Ovary (tissue), 3 donors: ENCODE measurements at regions not wholly inside any gene's neighbourhood (a gene's known extent, or its start where the extent isn't known, plus 50 kb on each side); places are given as distances from the start of the nearest gene placed in this dataset.

ENCODE experiments used
- CTCF ChIP-seq, 3 donors: fragments of 450-650 bp in 2 of 3; fragments of 200-600 bp in 1 of 3; IDR thresholded peaks; one replicate each; pipeline versions ENCODE4 v1.5.1 to v1.8.0; 2016 to 2022; ENCODE audit warnings: antibody characterized with exemption in 3 of 3, mild to moderate bottlenecking in 1 of 3
- EP300 ChIP-seq: sonication (generic); formaldehyde crosslinking; IDR thresholded peaks from one replicate; pipeline ENCODE4 v1.6.1; 2017; ENCODE audit warnings: antibody characterized with exemption
- POLR2A ChIP-seq: fragments of 450-650 bp; IDR thresholded peaks from one replicate; pipeline ENCODE4 v1.6.1; 2017; ENCODE audit warnings: antibody characterized with exemption, mild to moderate bottlenecking, moderate library complexity
- donor health status: DM: no; HTN: no; CAD: no.

- TF ChIP-seq CTCF (IDR thresholded peaks at IDR 0.05) (no peak), POLR2A (no peak), EP300 (no peak)
These were observed 339.5 kb upstream of the CADM1 start for GRCh38 chr11:115843685-115844084.
